ENCODE measurements at regions not wholly inside any gene's neighbourhood (a gene's known extent, or its start where the extent isn't known, plus 50 kb on each side); places are given as distances from the start of the nearest gene placed in this dataset.
"Not testable (repeated sequence)": the region's sequence is repeated elsewhere in the genome, so short reads cannot be mapped to it uniquely, and the experiment has no call there.

DNA sequence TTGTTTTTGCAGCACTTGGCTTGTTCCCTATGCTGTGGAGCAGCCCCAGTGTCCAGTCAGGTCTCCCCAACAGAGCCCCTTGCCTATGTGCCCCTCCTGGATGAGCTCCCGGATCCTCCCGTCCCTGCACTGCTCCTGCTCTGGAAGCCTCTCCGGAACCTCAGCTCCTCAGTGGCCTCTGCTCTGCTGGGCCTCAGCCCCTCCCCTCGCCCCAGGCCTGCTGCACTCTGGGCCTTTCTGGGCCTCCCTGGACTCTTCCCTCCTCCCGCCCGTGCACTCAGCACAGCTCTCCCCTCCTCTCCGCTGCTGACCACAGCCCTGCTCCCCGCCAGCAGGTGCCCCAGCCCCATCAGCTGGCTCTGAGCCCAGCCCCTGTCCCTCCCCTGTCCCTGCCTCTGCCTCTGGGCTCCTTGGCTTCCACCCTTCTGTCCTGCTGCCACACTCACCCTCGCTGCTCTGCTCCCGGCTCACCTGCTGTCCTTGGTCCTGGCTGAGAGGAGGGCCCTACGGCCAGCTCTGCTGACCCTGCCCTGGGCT lies 102.2 kb downstream of the TMEM121 start:
- H3K4me1 Mint-ChIP-seq (ENCODE audit: low read depth); CTCF ChIA-PET; intact Hi-C loops (cut with micrococcal nuclease); H3K27me3 Mint-ChIP-seq; H3K36me3 Mint-ChIP-seq; DNase-seq; H3K27ac Mint-ChIP-seq; POLR2A ChIA-PET; H3K4me3 Mint-ChIP-seq; H3K9me3 Mint-ChIP-seq: not testable (repeated sequence)

- intact Hi-C loops (cut with micrococcal nuclease); POLR2A ChIA-PET: not testable (repeated sequence)
Measured at GRCh38 chr14:105629091-105629885, 102.9 kb downstream of the TMEM121 start.

GRCh38 chr14:105629886-105630215 lies 103.5 kb downstream of the TMEM121 start:
- ChIA-PET POLR2A (no interaction called here), CTCF (no interaction called here)
- intact Hi-C loops (cut with micrococcal nuclease), result no loop called here
- H3K9me3 Mint-ChIP-seq, result peaks cover 4% of the 10 kb centered on the region
- H3K4me1 Mint-ChIP-seq (ENCODE audit: low read depth), result no peaks in the 10 kb centered on the region
- DNase-seq, result no peak
- no peak overlapping the region for H3K4me3 Mint-ChIP-seq
- peaks cover 9% of the 10 kb centered on the region for H3K27me3 Mint-ChIP-seq
- H3K36me3 Mint-ChIP-seq, result no peaks in the 10 kb centered on the region
- H3K27ac Mint-ChIP-seq, result no peak overlapping the region

More at GRCh38 chr14:105629091-105629885, 102.9 kb downstream of the TMEM121 start:
- H3K4me3 Mint-ChIP-seq; H3K27ac Mint-ChIP-seq; H3K9me3 Mint-ChIP-seq; H3K4me1 Mint-ChIP-seq (ENCODE audit: low read depth); DNase-seq; H3K36me3 Mint-ChIP-seq; CTCF ChIA-PET; H3K27me3 Mint-ChIP-seq: not testable (repeated sequence)

- H3K9me3 Mint-ChIP-seq; DNase-seq; H3K27me3 Mint-ChIP-seq; intact Hi-C loops (cut with micrococcal nuclease); H3K36me3 Mint-ChIP-seq; POLR2A ChIA-PET; H3K4me1 Mint-ChIP-seq (ENCODE audit: low read depth); CTCF ChIA-PET; H3K4me3 Mint-ChIP-seq; H3K27ac Mint-ChIP-seq: not testable (repeated sequence)
Measured at GRCh38 chr14:105630293-105630934, 104.0 kb downstream of the TMEM121 start.

DNA sequence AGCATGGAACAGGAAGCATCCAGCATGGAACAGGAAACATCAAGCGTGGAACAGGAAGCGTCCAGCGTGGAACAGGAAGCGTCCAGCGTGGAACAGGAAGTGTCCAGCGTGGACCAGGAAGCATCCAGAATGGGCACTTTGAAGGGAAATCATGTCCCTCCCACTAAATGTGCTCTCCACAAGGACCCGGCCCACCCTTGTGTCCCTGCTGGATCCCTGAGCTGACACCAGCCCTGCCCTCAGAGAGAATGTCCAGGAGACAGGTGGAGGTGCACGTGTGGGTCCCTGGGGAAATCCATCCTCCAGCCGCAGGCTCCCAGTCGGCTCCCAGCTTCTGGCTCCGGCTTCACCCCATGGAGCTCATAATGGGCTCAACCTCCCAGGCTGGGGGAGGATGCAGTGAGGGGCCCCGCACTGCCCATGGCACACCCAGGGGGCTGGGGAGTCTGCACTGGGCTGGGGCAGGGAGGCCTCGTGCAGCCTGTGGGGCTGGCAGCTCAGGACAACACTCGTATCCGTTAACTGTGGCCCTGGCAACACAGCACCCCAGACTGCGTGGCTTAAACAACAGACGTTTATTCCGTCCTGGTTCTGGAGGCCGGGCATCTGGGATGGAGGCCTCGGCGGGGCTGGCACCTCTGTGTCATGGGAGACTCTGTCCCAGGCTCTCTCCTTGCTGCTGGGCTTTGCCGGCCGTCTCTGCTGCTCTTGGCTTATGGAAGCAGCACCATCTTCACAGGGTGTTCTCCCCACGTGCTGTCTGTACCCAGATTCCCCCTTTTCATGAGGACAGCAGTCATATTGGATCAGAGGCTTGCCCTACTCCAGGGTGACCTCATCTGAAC lies 104.8 kb downstream of the TMEM121 start:
- intact Hi-C loops (cut with micrococcal nuclease); H3K36me3 Mint-ChIP-seq; H3K9me3 Mint-ChIP-seq; CTCF ChIA-PET; POLR2A ChIA-PET; DNase-seq; H3K4me3 Mint-ChIP-seq; H3K27me3 Mint-ChIP-seq; H3K4me1 Mint-ChIP-seq (ENCODE audit: low read depth); H3K27ac Mint-ChIP-seq: not testable (repeated sequence)

DNA sequence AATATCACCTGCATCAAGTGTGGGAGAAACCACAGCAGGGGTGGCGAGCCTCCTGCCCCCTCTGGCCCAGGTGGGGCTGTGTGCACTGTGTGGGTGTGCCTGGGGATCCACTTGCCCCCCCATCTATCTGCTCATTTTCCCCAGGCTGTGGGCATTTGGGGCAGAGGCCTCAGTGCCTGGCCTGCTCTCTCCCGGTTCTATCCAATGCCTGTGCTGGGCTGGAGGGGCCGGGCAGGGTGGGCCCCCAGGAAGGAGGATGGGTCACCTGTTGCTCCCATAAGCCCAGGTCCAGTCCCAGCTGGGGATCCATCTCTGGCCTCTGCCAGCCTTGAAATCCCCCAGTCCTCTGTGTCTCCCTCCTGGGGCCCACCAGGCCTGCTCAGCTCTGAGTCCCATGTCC lies 105.6 kb downstream of the TMEM121 start:
- ChIA-PET CTCF (no interaction called here), POLR2A (no interaction called here)
- H3K27me3 Mint-ChIP-seq, result peaks cover 9% of the 10 kb centered on the region
- intact Hi-C loops (cut with micrococcal nuclease), result no loop called here
- H3K4me3 Mint-ChIP-seq, result no peak overlapping the region
- H3K4me1 Mint-ChIP-seq (ENCODE audit: low read depth), result no peaks in the 10 kb centered on the region
- no peak for DNase-seq
- H3K9me3 Mint-ChIP-seq, result peaks cover 4% of the 10 kb centered on the region
- no peak overlapping the region for H3K27ac Mint-ChIP-seq
- H3K36me3 Mint-ChIP-seq, result no peaks in the 10 kb centered on the region

DNA sequence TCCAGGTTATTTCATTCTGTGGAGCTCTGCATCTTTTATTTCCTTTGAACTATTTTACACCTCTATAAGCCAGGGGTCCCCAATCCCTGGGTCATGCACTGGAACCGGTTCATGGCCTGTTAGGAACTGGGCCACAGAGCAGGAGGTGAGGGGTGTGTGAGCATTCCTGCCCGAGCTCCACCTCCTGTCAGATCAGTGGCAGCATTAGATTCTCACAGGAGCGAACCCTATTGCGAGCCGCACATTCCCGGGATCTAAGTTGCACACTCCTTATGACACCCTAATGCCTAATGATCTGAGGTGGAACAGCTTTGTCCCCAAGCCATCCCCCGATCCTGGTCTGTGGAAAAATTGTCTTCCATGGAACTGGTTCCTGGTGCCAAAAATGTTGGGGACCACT lies 107.2 kb downstream of the TMEM121 start:
- CTCF ChIA-PET; H3K9me3 Mint-ChIP-seq; POLR2A ChIA-PET; DNase-seq; H3K4me1 Mint-ChIP-seq (ENCODE audit: low read depth); intact Hi-C loops (cut with micrococcal nuclease); H3K27me3 Mint-ChIP-seq; H3K36me3 Mint-ChIP-seq; H3K27ac Mint-ChIP-seq; H3K4me3 Mint-ChIP-seq: not testable (repeated sequence)

DNA sequence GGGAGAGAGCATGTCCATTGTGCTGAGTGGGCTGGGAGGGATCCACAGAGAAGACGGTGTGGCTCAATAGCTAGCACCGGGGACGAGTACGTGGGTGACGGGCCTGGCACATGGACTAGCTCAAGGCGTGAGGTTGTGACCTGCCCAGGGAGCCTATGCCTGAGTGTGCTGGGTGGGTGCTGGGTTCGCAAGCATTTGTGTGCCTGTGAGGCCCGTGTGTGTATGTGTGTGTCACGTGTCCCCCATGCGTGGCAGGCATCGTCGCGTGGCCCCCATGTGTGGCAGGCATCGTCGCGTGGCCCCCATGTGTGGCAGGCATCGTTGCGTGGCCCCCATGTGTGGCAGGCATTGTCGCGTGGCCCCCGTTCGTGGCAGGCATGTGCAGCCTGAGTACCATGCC lies 109.2 kb downstream of the TMEM121 start:
- H3K27me3 Mint-ChIP-seq, result peaks cover 2% of the 10 kb centered on the region
- intact Hi-C loops (cut with micrococcal nuclease), result no loop called here
- peaks cover 4% of the 10 kb centered on the region for H3K9me3 Mint-ChIP-seq
- no peak overlapping the region for H3K4me3 Mint-ChIP-seq
- no peak overlapping the region for H3K27ac Mint-ChIP-seq
- CTCF ChIA-PET, result no interaction called here
- no peaks in the 10 kb centered on the region for H3K36me3 Mint-ChIP-seq
- POLR2A ChIA-PET, result no interaction called here
- no peaks in the 10 kb centered on the region for H3K4me1 Mint-ChIP-seq (ENCODE audit: low read depth)
- no peak for DNase-seq

DNA sequence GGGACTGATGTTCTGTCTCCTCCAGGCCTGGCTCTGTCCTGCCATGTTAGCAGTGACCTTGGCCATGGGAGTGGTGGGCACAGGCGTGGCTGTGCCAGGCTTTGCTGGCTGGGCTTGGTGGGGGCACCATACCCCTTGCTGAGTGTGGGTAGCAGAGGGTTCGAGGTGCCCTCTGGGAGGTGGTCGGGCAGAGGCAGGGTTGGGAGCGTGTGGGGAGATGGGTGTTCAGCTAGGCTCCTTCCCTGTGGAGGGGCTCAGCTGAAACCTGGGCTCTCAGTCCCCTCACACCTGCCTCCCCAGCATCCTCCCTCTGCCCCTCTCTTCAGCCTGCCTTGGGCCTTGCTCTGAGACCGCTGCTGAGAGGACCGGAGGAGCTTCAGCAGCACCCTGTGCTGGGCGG lies 109.6 kb downstream of the TMEM121 start:
- intact Hi-C loops (cut with micrococcal nuclease); POLR2A ChIA-PET; H3K27ac Mint-ChIP-seq; H3K36me3 Mint-ChIP-seq; H3K4me1 Mint-ChIP-seq (ENCODE audit: low read depth); H3K9me3 Mint-ChIP-seq; DNase-seq; H3K27me3 Mint-ChIP-seq; H3K4me3 Mint-ChIP-seq; CTCF ChIA-PET: not testable (repeated sequence)

DNA sequence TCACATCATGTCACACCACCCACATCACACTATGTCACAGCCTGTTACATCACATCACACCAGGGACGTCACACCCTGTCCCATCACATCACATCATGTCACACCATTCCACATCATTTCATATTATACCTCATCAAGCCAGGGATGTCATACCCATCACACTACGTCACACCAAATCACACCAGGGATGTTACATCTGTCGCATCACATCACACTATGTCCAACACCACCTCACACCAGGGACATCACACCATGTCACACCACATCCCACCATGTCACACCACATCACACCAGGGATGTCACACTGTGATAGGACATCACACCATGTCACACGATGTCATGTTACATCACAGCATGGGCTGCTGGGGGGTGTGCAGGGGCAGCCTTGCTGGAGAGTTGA lies 110.6 kb downstream of the TMEM121 start:
- CTCF ChIA-PET, result no interaction called here
- H3K36me3 Mint-ChIP-seq, result no peaks in the 10 kb centered on the region
- intact Hi-C loops (cut with micrococcal nuclease), result no loop called here
- no peaks in the 10 kb centered on the region for H3K4me1 Mint-ChIP-seq (ENCODE audit: low read depth)
- POLR2A ChIA-PET, result no interaction called here
- DNase-seq, result no peak
- H3K9me3 Mint-ChIP-seq, result peaks cover 4% of the 10 kb centered on the region
- no peak overlapping the region for H3K27ac Mint-ChIP-seq
- H3K4me3 Mint-ChIP-seq, result no peak overlapping the region
- H3K27me3 Mint-ChIP-seq, result no peaks in the 10 kb centered on the region

DNA sequence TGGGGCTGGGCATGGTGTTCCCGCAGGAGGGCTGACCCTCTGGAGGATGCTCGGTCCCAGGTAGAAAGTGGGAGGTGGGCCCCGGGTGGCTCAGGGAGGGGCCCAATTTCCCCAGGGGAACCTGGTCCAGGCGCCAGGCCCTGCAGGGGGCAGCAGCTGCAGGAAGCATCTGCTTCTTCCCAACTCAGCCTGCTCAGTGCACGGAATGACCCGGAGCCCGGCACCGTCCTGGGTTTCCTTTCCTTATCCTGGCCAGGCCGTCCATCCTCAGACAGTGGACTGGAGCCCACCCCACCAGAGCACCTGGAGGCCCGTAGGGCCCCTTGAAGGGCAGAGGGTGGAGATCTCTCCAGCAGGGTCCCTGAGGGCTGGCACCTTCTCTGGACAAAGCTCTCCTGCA lies 111.0 kb downstream of the TMEM121 start:
- intact Hi-C loops (cut with micrococcal nuclease); DNase-seq; H3K4me3 Mint-ChIP-seq; POLR2A ChIA-PET; H3K4me1 Mint-ChIP-seq (ENCODE audit: low read depth); H3K9me3 Mint-ChIP-seq; CTCF ChIA-PET; H3K27me3 Mint-ChIP-seq; H3K27ac Mint-ChIP-seq; H3K36me3 Mint-ChIP-seq: not testable (repeated sequence)

DNA sequence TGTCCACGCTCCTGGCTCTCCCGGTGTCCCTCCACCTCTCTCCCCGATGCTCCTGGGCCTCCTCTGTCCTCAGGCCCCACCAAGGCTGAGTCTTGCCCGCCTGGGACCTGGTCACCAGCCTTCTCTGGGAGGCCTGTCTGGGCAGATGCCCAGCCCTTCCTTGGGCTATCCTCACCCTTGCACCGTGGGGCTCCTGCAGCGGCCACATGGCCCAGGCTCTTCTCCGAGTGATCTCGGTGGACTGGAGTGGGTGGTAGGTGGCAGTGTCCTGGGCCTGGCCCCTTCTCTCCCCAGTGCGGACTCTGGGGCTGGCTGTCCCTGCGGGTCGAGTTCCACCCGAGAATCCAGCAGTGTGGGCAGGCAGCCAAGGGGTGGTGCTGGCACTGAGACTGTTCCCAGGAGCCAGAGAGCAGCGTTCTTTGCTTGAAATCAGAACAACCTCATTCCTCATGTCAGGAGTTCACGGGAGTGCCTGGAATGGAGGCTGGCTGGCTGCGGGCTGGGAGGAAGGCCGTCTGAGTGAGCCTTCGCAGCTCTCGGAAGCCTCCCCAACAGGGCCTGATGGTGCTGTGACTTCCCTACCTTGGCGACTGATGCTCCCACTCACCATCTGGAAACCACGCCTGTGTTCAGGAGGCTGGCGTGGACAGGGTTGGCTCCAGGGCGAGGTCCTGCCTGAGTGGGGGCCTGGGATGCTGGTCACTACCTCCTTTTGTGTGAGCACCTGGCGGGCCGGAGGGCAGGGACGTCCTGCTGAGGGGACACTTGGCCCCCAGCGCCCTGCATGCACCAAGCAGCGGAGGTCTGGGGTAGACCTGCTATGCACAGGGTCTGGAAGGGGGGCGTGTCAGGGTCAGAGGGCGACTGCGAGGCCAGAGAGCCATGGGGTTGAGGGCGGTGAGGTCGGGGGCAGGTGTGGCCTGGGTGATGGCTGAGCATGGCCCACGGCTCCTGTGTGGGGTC lies 113.9 kb downstream of the TMEM121 start:
- H3K9me3 Mint-ChIP-seq; H3K4me3 Mint-ChIP-seq; H3K27ac Mint-ChIP-seq; DNase-seq; POLR2A ChIA-PET; CTCF ChIA-PET; H3K4me1 Mint-ChIP-seq (ENCODE audit: low read depth); H3K36me3 Mint-ChIP-seq; H3K27me3 Mint-ChIP-seq; intact Hi-C loops (cut with micrococcal nuclease): not testable (repeated sequence)

Measured in activated CD4-positive, alpha-beta memory T cell treated with anti-CD3 and anti-CD28 coated beads for 36 hours (primary cell).